NCI-H748 (cell line): ENCODE measurements at regions not wholly inside any gene's neighbourhood (a gene's known extent, or its start where the extent isn't known, plus 50 kb on each side); places are given as distances from the start of the nearest gene placed in this dataset.
"Not testable (repeated sequence)": the region's sequence is repeated elsewhere in the genome, so short reads cannot be mapped to it uniquely, and the experiment has no call there.

Experiments
- DNase-seq: peaks from one replicate; lab custom pipeline; 2025; ENCODE audit not compliant: unreplicated experiment; lab: John Stamatoyannopoulos, UW

DNA sequence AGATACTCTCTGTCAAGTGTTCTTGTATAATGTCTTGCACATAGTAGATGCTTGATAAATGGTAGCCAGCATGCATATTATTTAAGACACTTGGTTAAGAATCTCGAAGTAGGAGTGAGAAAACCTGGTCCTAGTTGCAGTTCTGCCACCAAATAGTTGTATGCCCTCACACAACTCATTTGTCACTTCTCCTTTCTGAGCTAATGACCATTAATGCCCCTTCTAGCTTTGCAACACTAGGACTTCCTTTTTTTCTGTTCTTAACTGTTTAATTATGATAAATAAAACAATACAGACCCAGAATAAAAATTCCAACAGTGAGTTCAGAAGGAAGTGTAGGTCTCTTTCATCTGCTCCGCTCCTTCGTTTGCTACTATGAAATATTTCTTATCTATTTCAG is 453.6 kb downstream of the TMEM135 start:
- no peak for DNase-seq

DNA sequence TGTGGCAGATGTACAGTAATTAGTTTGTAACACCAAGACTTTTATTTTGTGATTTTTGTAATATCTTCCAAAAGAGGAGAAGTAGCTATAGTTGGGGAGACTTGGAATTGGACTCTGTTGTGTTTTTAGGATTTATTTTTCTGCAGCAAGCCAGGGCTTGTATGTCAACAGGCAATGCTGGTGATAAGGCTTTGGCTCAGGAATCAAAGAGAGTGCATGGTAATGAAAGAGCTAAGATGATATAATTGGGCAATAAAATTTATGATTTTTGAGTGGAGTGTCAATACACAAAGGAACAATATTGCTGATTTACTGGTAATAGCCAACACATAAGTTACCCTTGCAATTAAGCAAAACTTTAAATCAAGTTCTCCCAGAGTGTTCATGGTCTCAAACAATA is 452.9 kb downstream of the TMEM135 start:
- DNase-seq, result no peak

- no peak for DNase-seq
Observed at GRCh38 chr11:87484566-87484965, 446.8 kb downstream of the TMEM135 start.

- no peak for DNase-seq
Observed at GRCh38 chr11:87477321-87477720, 439.6 kb downstream of the TMEM135 start.

DNA sequence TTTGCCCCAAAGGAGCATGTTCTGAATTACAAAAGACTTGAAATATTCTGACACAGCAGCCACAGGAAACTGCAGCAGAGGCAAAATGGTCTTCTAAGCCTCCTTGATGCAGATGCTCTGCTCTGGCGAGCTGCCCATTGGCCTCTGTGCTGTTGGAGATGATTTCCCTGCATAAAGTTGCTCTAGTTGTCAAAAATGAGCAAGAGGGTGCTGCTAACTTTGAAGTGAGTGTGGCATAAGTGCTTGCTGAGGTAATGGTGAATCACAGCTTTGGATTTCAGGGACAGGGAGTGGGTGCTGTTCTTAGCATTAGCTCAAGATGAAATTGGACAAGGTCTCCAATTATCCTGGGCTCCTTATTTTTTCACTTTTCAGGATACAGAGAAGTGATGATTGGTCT is 435.4 kb downstream of the TMEM135 start:
- no peak for DNase-seq

GRCh38 chr11:87466223-87466622 is 428.5 kb downstream of the TMEM135 start:
- no peak for DNase-seq

DNA sequence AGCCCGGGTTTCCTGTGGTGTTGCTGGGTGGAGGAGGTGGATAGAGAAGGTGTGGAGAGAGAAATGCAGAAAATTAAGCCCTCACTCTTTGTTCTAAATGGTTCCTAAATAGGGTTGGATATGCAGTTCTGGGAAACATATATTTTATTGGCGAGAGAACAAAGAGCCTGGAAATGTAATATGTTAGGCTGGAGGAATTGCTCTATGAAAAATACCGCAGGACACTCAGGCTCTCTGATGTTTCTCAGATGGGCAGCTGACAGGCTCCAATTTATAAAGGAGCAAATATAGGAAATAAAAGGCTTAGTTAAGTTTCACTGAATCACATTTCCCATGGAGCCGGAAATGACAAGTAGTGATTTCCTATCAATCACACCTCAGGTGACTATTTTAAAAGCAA is 428.0 kb downstream of the TMEM135 start:
- no peak for DNase-seq

DNA sequence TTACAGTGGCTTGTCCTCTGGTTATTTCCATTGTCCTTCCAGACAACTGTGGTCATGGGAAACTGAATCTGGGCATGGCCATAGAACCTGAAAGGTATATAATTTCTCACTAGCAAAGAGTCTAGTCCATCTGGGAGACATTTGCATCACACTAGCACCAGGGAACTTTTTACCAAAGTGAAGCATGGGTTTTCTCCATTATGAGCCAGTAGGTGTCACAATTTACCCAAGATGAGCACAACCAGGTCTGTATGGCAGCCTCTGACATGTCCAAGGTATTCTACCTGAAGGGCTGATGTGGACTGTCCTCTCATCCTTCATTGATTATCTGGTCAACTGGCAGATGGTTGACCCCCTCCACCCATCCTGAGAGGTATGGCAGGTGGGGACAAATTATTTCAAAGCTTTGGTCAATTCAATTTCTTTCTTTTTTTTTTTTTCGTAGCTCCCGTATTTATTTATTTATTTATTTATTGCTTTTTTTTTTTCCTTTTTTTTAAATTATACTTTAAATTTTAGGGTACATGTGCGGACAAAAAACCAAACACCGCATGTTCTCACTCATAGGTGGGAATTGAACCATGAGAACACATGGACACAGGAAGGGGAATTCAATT is 425.9 kb downstream of the TMEM135 start:
- DNase-seq, result peak; percentile 41

DNA sequence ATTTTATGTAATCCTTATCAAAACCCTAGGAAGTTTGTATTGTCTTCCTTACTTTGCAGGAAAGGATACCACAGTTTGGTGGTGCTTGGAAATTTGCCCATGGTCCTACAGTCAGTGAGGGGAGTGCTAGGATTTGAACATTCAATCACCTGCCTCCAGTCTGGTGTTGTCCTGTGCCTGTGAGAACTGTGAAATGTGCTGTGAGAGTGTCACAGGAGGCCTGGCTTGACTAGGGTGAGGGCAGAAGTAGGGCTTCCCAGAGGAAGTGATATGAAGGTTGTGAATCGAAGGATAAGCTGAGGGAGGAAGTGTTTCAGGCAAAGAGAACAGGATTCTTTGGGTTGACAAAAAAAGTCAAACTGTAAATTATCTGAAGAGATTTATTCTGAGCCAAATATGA is 424.4 kb downstream of the TMEM135 start:
- DNase-seq, result no peak

GRCh38 chr11:87460842-87461637 is 423.3 kb downstream of the TMEM135 start:
- DNase-seq, result no peak

- no peak for DNase-seq
Observed at GRCh38 chr11:87460279-87460678, 422.5 kb downstream of the TMEM135 start.

GRCh38 chr11:87459351-87459750 is 421.6 kb downstream of the TMEM135 start:
- no peak for DNase-seq

DNA sequence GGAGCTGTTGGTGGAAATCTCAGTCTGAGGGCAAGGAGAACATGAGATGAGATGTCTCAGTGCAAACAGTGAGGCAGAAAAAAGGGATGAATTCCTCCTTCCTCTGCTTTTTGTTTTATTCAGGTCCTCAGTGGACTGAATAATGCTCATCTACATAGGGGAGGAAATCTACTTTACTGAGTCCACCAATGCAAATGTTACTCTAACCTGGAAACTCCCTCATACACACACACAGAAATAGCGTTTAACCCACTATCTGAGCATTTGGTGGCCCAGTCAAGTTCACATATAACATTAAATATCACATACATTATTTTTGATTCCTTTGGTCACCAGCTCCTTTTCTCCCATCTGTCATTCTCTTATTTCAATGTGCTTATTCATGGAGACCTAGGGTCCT is 418.8 kb downstream of the TMEM135 start:
- no peak for DNase-seq

GRCh38 chr11:87455180-87455579 is 417.4 kb downstream of the TMEM135 start:
- DNase-seq, result no peak

DNA sequence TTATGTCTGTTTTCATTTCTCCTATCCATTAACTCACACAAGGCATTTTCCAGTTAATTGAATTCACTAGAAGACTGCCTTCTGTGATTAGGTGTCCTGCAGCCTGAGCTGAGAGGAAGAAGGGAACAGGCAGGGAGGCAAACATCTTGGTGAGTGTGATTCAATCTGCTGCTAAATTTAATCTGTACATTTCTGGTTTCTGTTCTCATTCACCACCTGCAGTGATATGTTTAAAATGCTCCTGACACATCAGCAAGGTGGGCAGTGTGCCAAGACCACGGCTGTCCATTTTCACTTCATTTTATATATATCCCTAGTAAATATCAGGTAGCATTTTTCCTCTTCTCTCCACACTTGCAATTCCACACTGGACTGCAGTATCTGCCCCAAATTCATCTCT is 416.5 kb downstream of the TMEM135 start:
- DNase-seq, result no peak

DNA sequence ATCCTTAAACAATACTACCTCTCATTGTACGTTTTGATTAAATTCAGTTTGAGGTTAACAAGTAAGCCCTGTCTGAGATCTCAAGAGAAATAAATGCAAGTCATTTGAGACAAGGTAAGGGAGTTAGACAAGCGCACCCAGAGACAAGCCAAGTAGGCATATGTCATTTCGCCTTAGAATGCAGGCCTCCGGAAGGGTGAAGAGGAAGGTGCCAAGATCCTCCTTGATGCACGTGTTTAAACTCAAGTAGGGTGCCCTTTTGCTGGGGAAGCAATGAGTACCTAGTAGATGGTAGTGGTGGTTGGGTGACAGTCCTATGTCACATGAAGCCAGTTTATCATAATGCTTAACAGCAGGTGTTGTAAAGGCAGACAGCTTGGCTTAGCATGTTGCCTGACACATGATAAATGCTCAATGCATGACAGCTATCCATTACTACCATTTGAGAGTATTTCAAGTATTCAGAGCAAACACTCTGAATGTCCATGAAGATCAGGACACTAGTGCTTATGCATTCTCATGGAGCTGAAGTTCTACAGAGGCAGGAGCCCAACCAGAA is 415.9 kb downstream of the TMEM135 start:
- DNase-seq, result no peak

DNA sequence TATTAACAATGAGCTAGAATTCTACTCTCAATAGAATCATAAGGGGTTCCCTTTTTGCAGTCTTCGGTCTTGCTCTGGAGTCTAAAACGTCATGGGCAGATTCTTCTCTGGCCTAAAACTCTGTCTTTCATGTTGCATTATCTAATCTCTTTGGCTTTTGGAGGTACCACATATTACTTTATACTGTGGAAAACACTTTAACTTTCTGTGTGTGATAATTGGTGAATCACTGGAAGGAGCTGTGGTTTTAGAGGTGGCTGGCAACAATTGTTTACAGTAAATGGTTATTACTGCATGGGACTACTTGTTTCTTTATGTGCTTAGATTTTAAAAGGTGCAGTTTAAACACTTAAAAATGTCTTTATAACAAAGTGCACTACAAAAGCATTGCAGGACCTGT is 414.3 kb downstream of the TMEM135 start:
- DNase-seq, result not testable (repeated sequence)

GRCh38 chr11:87451395-87451794 is 413.7 kb downstream of the TMEM135 start:
- DNase-seq, result no peak

DNA sequence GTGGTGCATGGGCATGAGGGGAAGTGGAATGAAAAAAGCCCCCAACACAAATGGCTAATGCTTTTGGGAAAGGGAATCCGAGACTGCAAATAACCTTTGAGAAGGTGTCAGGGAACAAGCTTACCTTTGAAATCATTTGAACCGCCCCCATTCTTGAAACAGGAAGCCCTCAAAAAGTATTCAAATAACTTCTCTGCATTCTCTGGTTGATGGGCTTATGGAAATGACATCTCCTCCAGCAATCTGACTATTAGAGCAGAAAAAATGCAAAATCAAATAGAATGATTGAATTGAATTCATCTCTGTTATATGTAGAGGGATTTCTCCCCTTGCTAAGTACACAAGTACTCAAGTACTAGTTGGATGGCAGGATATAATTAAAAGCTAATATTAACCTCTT is 409.9 kb downstream of the TMEM135 start:
- no peak for DNase-seq

DNA sequence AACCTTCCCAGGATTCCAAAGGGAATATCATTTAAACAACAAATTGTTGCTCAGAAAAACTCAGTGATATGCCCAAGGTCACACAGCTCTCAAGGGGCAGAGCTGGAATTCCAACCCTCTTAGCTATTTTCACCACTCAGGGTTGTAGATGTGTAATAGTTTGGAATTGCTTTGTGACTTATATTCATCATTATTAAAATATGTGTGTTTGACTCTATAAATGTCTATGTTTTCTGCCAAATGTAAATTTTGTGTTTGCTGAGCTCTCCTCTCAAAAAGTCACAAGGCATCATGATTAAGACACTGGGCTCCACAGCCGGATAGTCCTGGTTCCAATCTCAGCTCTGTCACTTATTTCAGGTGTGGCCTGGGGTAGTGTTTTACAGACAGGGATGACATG is 407.3 kb downstream of the TMEM135 start:
- no peak for DNase-seq

- no peak for DNase-seq
Observed at GRCh38 chr11:87443707-87444106, 406.0 kb downstream of the TMEM135 start.

GRCh38 chr11:87440076-87440770 is 402.5 kb downstream of the TMEM135 start:
- DNase-seq, result no peak
